A673 (cell line): ENCODE measurements at regions not wholly inside any gene's neighbourhood (a gene's known extent, or its start where the extent isn't known, plus 50 kb on each side); places are given as distances from the start of the nearest gene placed in this dataset.

ENCODE experiments used
- EZH2 ChIP-seq: fragments of 200-600 bp; sonication (generic); IDR thresholded peaks from 2 replicates; pipeline ENCODE4 v1.6.1; 2017; ENCODE audit warnings: borderline replicate concordance, low read depth, mild to moderate bottlenecking, mixed read lengths, antibody characterized with exemption, low read length; ENCODE audit not compliant: poor library complexity, severe bottlenecking
- TF ChIP-seq, protein P1 (sequence below): fragments of 300-800, 200-600 bp; sonication (generic); conservative IDR thresholded peaks from 2 replicates; pipeline ENCODE4 v1.5.1; 2017; ENCODE audit warnings: low read depth, mild to moderate bottlenecking, antibody characterized with exemption, low read length, moderate library complexity, mixed read lengths

DNA sequence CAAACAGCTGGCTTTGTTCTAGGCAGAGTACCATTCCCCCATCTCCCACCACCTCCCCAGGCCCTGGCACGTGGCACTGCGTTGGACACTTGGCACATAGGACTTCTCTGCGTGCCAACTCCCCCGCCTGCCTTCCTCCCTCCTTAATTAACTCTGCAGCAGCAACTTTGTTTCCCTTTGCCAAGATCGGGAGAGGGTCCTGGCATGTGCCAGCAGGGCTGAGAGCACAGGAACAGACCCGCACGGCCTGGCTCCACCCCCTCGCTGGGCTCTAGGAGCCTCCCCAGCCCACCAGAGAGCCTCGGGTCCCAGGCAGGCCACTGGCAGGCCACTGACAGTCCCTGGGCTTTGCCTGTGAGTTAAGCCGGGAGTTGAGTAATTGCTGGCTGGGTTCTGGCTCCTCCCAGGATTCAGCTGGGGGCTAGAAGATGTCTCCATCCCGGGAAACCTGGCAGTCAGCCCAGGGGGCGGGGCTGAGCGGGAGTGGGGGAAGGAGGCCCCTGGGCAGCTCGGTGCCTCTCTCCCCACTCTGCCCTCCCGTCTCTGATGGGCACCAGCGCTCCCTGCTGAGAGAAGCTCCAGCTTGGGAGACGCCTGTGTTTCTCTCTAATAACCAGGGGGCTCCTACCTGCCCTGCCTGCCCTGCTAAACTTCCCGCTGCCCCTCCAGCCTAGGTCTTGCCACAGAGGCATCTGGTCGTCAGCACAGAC is 224.0 kb upstream of the TNRC6C start:
- TF ChIP-seq, protein P1, sequence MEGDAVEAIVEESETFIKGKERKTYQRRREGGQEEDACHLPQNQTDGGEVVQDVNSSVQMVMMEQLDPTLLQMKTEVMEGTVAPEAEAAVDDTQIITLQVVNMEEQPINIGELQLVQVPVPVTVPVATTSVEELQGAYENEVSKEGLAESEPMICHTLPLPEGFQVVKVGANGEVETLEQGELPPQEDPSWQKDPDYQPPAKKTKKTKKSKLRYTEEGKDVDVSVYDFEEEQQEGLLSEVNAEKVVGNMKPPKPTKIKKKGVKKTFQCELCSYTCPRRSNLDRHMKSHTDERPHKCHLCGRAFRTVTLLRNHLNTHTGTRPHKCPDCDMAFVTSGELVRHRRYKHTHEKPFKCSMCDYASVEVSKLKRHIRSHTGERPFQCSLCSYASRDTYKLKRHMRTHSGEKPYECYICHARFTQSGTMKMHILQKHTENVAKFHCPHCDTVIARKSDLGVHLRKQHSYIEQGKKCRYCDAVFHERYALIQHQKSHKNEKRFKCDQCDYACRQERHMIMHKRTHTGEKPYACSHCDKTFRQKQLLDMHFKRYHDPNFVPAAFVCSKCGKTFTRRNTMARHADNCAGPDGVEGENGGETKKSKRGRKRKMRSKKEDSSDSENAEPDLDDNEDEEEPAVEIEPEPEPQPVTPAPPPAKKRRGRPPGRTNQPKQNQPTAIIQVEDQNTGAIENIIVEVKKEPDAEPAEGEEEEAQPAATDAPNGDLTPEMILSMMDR, result no peak
- no peak for TF ChIP-seq EZH2
